ENCODE measurements at regions not wholly inside any gene's neighbourhood (a gene's known extent, or its start where the extent isn't known, plus 50 kb on each side); places are given as distances from the start of the nearest gene placed in this dataset.
"Not testable (repeated sequence)": the region's sequence is repeated elsewhere in the genome, so short reads cannot be mapped to it uniquely, and the experiment has no call there.

DNA sequence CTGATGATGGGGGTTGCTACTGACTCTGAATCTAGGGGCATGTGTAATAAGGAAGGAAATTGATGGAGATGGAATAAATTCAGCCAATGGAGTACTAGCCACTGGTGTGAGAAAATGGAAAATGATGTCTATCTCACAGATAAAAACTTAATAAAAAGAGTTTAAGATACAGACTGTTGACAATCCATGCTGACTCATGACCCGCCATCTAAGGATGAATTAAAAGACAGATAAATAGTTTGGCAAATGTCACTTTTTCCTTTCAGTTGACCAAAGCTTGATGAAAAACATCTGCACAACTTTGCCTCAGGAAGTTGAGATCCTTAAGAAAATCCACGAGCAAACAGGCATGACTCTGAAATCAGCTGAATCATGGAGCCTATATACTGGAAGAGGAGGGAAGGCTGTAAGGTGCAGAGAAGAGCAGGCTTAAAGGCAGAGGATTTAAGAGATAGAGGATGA, 82.6 kb upstream of the BMP5 start:
- DNase-seq (ENCODE audit: low spot score) = no peak

DNA sequence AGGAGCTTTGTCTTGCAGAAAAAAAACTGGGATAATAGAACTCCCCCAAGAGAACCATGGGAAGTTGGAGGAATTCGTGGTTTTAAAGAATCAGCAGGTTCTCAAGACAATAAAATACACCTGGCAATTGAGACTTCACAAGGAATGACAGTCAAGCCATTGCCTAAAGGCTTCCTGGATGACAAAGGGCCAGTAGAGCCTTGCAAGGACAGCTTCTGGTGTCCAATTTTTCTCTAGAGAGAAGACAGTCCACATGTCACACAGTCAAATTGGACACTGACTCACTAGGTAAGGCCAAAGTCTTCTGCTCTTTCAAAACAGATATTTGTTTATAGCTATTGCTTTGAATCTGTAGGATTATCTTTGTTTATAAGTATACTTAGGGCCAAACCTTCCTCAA, 80.3 kb upstream of the BMP5 start:
- no peak for DNase-seq (ENCODE audit: low spot score)

GRCh38 chr6:55954436-55954835, 79.0 kb upstream of the BMP5 start:
- no peak for DNase-seq (ENCODE audit: low spot score)

DNA sequence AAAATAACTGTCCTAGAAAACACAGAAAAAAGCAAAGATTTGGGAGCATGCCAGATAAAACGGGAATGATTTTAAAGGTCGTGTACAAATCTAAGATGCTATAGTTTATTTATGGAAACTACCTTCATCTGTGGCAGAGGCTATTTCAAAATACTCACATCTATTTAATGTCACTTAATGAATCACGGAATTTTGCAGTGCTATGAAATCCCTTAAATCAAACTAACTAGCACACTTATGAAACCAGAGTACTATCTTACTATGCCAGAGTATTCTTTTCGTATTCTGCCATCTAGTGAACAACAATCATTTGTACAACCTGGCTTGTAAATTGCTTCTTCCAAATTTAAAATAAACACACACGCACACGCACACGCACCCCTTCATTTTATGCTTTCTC, 77.9 kb upstream of the BMP5 start:
- DNase-seq (ENCODE audit: low spot score) = no peak

DNA sequence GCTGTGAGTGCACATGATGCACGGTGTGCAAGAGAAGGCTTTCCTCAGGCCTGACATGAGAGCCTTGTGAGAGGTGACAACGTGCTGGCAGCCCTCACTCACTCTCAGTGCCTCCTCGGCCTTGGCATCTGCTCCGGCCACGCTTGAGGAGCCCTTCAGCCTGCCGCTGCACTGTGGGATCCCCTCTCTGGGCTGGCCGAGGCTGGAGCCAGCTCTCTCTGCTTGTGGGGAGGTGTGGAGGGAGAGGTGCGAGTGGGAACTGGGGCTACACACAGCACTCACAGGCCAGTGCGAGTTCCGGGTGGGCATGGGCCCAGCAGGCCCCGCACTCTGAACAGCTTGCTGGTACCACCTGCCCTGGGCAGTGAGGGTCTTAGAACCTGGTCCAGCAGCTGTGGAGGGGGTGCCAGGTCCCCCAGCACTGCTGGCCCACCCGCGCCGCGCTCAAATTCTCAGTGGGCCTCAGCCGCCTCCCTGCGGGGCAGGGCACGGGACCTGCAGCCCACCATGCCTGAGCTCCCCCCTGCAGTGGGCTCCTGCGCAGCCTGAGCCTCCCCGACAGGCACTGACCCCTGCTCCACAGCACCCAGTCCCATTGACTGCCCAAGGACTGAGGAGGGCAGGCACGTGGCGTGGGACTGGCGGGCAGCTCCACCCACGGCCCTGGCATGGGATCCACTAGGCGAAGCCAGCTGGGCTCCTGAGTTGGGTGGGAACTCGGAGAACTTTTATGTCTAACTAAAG, 74.9 kb upstream of the BMP5 start:
- DNase-seq (ENCODE audit: low spot score) = no peak

DNA sequence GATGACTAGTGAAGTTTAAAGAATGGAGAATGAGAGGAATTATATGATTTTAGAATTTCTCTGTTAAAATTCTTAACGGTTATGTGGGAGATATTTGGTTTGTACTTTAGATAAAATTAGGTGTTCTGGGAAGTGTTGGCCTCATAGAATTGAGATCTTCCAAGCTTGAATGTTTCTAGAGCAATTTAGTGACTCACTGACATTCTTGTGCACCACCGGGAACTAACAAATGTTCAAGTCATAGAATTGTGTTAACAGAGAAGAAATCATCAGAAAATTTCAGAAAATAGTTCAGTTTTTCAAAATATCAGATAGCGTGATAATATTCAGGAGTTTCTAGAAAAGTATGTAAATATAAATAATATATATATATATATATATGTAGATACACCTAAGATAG, 67.9 kb upstream of the BMP5 start:
- DNase-seq (ENCODE audit: low spot score) = no peak

DNA sequence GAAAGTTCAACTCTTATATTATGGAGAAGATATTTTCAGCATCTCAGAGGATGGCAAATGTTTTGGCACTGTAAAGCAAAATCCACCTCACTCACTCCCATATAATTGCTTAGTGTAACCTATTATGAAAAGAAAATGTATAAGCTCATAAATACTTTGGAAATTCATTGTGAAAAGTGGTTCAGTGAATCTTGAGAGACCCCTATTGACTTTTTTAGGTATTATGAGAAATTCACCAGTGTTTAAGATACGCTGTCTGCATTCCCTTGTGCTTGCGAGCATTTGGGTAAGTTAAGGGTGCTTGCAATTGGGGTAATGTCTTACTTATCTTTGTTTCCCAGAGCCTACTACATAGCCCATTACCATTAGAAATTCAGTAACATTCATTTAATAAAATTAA, 66.3 kb upstream of the BMP5 start:
- DNase-seq (ENCODE audit: low spot score) = no peak

GRCh38 chr6:55937951-55938690, 62.7 kb upstream of the BMP5 start:
- DNase-seq (ENCODE audit: low spot score) = no peak

GRCh38 chr6:55937261-55937947, 62.0 kb upstream of the BMP5 start:
- no peak for DNase-seq (ENCODE audit: low spot score)

GRCh38 chr6:55931101-55931500, 55.7 kb upstream of the BMP5 start:
- DNase-seq (ENCODE audit: low spot score) = no peak

GRCh38 chr6:55927713-55928112, 52.3 kb upstream of the BMP5 start:
- DNase-seq (ENCODE audit: low spot score) = not testable (repeated sequence)

DNA sequence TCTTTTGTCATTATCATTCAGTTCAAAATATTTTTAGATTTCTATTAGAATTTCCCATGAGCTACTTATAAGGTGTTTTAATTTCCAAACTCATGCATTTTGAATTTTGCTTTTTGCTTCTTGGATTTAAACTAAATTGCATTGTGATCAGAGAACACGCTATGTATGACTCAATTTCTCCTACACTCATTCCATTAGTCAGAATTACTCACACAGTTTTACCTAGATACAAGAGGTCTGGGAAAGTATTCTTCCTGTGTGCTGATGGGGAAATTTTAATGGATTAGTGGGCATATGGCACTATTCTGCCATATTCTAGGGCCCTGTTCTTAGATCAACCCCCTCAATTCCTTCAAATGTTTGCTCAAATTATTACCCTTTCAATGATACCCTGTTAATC, 49.9 kb upstream of the BMP5 start:
- no peak for DNase-seq (ENCODE audit: low spot score)

All from iPS-NIHi11 (cell line).